DND-41 (cell line): ENCODE measurements at regions not wholly inside any gene's neighbourhood (a gene's known extent, or its start where the extent isn't known, plus 50 kb on each side); places are given as distances from the start of the nearest gene placed in this dataset.
A peak's percentile ranks its signal among the peaks of the same experiment; 100 is the strongest.

Experiments
- ATAC-seq: fragments of 200-7000 bp; cut with Tn5 transposase; 3 replicates; pipeline ENCODE4 v1.9.1; 2021; ENCODE audit warnings: low read depth; ENCODE audit not compliant: insufficient read depth
- DNase-seq: peaks from one replicate; pipeline ENCODE4 v3.0.0-alpha.2; 2020
- H2AFZ ChIP-seq: 2 replicates; pipeline ENCODE4 v1.6.0; 2012; ENCODE audit warnings: low read depth, low read length
- H3K27ac ChIP-seq: 2 replicates; pipeline ENCODE4 v1.5.1; 2012; ENCODE audit warnings: low read length, inconsistent platforms
- H3K27me3 ChIP-seq: fragments of 200-600 bp; sonication (generic); 2 replicates; pipeline ENCODE4 v1.6.0; 2012; ENCODE audit warnings: low read length, mild to moderate bottlenecking, inconsistent platforms; ENCODE audit not compliant: insufficient read depth, poor library complexity
- H3K36me3 ChIP-seq: 2 replicates; pipeline ENCODE4 v1.5.1; 2012; ENCODE audit warnings: low read length, inconsistent platforms; ENCODE audit not compliant: insufficient read depth
- H3K4me1 ChIP-seq: 2 replicates; pipeline ENCODE4 v1.5.1; 2012; ENCODE audit warnings: mild to moderate bottlenecking, low read length; ENCODE audit not compliant: insufficient read depth
- H3K4me2 ChIP-seq: 2 replicates; pipeline ENCODE4 v1.6.0; 2012; ENCODE audit warnings: mild to moderate bottlenecking, moderate library complexity, low read length, inconsistent platforms; ENCODE audit not compliant: insufficient read depth
- H3K4me3 ChIP-seq, 2 experiments: fragments of 200-600 bp in 1 of 2; shearing (Covaris generic) in 1 of 2; 2 replicates each; pipeline ENCODE4 v1.5.1; 2012 to 2016; ENCODE audit warnings: inconsistent platforms in 2 of 2, low read length in 2 of 2, mild to moderate bottlenecking in 2 of 2, low read depth in 1 of 2, moderate library complexity in 1 of 2
- H3K79me2 ChIP-seq: 2 replicates; pipeline ENCODE4 v1.6.0; 2012; ENCODE audit warnings: low read length, inconsistent platforms; ENCODE audit not compliant: insufficient read depth
- H3K9ac ChIP-seq: 2 replicates; pipeline ENCODE4 v1.6.0; 2012; ENCODE audit warnings: low read depth, mild to moderate bottlenecking, inconsistent platforms, low read length, moderate library complexity
- H3K9me3 ChIP-seq: 2 replicates; pipeline ENCODE4 v1.5.1; 2012; ENCODE audit warnings: low read length, moderate library complexity, mild to moderate bottlenecking, inconsistent platforms; ENCODE audit not compliant: insufficient read depth, severe bottlenecking
- H4K20me1 ChIP-seq: 2 replicates; pipeline ENCODE4 v1.6.0; 2012; ENCODE audit warnings: low read length; ENCODE audit not compliant: insufficient read depth
- CTCF ChIP-seq: IDR thresholded peaks from 2 replicates; pipeline ENCODE4 v1.5.1; 2012; ENCODE audit warnings: borderline replicate concordance, low read length, moderate library complexity, mild to moderate bottlenecking; ENCODE audit not compliant: poor library complexity, severe bottlenecking; ENCODE audit errors: extremely low read depth
- EZH2 ChIP-seq: IDR thresholded peaks from 3 replicates; pipeline ENCODE4 v1.6.1; 2012; ENCODE audit warnings: borderline replicate concordance, low read depth, mild to moderate bottlenecking, moderate library complexity, low read length, inconsistent platforms; ENCODE audit not compliant: severe bottlenecking

- no peaks in the 10 kb centered on the region for H3K36me3 ChIP-seq
- H3K9me3 ChIP-seq: no peaks in the 10 kb centered on the region
- H2AFZ ChIP-seq: peak overlapping the region; percentile 49
- no peaks in the 10 kb centered on the region for H3K27me3 ChIP-seq
- no peaks in the 10 kb centered on the region for H4K20me1 ChIP-seq
- no peak overlapping the region for H3K4me3 ChIP-seq
- no peaks in the 10 kb centered on the region for H3K79me2 ChIP-seq
- no peak overlapping the region for H3K27ac ChIP-seq
- no peak for ATAC-seq
- peaks cover 17% of the 10 kb centered on the region for H3K4me1 ChIP-seq
- TF ChIP-seq EZH2 (no peak), CTCF (no peak)
- DNase-seq: no peak
- no peak overlapping the region for H3K4me2 ChIP-seq
- no peak overlapping the region for H3K9ac ChIP-seq
These were observed 266.4 kb upstream of the ZNF608 start for GRCh38 chr5:125012727-125013451.

GRCh38 chr5:125014202-125014601 is 267.8 kb upstream of the ZNF608 start:
- no peak overlapping the region for H3K27ac ChIP-seq
- H3K4me3 ChIP-seq: no peak overlapping the region
- H3K4me1 ChIP-seq: peaks cover 8% of the 10 kb centered on the region; the same call in 1 of the 2 replicates
- no peak for ATAC-seq
- H3K9me3 ChIP-seq: no peaks in the 10 kb centered on the region
- no peak for TF ChIP-seq EZH2
- no peak for TF ChIP-seq CTCF
- H2AFZ ChIP-seq: no peak overlapping the region
- H3K4me2 ChIP-seq: no peak overlapping the region
- H3K27me3 ChIP-seq: no peaks in the 10 kb centered on the region
- no peak overlapping the region for H3K9ac ChIP-seq
- H3K79me2 ChIP-seq: no peaks in the 10 kb centered on the region
- no peak for DNase-seq
- no peaks in the 10 kb centered on the region for H3K36me3 ChIP-seq
- no peaks in the 10 kb centered on the region for H4K20me1 ChIP-seq

- H4K20me1 ChIP-seq: no peaks in the 10 kb centered on the region
- no peak overlapping the region for H3K4me3 ChIP-seq
- H3K36me3 ChIP-seq: no peaks in the 10 kb centered on the region
- ATAC-seq (no peak), DNase-seq (no peak)
- no peaks in the 10 kb centered on the region for H3K9me3 ChIP-seq
- TF ChIP-seq CTCF (no peak), EZH2 (no peak)
- no peaks in the 10 kb centered on the region for H3K4me1 ChIP-seq
- H3K4me2 ChIP-seq: no peak overlapping the region
- no peaks in the 10 kb centered on the region for H3K27me3 ChIP-seq
- H2AFZ ChIP-seq: no peak overlapping the region
- no peaks in the 10 kb centered on the region for H3K79me2 ChIP-seq
- no peak overlapping the region for H3K9ac ChIP-seq
- H3K27ac ChIP-seq: no peak overlapping the region
These were observed 271.4 kb upstream of the ZNF608 start for GRCh38 chr5:125017796-125018195.

- H3K79me2 ChIP-seq: no peaks in the 10 kb centered on the region
- H3K4me3 ChIP-seq: no peak overlapping the region
- H2AFZ ChIP-seq: no peak overlapping the region
- no peak for ATAC-seq
- H3K27ac ChIP-seq: no peak overlapping the region
- TF ChIP-seq CTCF (no peak), EZH2 (no peak)
- no peaks in the 10 kb centered on the region for H3K36me3 ChIP-seq
- H3K4me1 ChIP-seq: peaks cover 13% of the 10 kb centered on the region; the same call in 1 of the 2 replicates
- H3K9ac ChIP-seq: no peak overlapping the region
- DNase-seq: no peak
- no peaks in the 10 kb centered on the region for H3K9me3 ChIP-seq
- H4K20me1 ChIP-seq: no peaks in the 10 kb centered on the region
- no peaks in the 10 kb centered on the region for H3K27me3 ChIP-seq
- H3K4me2 ChIP-seq: no peak overlapping the region
These were observed 277.2 kb upstream of the ZNF608 start for GRCh38 chr5:125023673-125024072.
